B cell (primary cell): ENCODE measurements at regions not wholly inside any gene's neighbourhood (a gene's known extent, or its start where the extent isn't known, plus 50 kb on each side); places are given as distances from the start of the nearest gene placed in this dataset.

Experiments
- EZH2 ChIP-seq: IDR thresholded peaks from 2 replicates; pipeline ENCODE4 v1.6.1; 2012; ENCODE audit warnings: borderline replicate concordance, low read depth, mild to moderate bottlenecking, moderate library complexity, low read length; ENCODE audit not compliant: insufficient read depth, poor library complexity, severe bottlenecking
- TF ChIP-seq, protein P1 (sequence below): fragments of 200-600 bp; IDR thresholded peaks from one replicate; pipeline ENCODE4 v1.8.0; 2022; ENCODE audit warnings: antibody characterized with exemption, mild to moderate bottlenecking

DNA sequence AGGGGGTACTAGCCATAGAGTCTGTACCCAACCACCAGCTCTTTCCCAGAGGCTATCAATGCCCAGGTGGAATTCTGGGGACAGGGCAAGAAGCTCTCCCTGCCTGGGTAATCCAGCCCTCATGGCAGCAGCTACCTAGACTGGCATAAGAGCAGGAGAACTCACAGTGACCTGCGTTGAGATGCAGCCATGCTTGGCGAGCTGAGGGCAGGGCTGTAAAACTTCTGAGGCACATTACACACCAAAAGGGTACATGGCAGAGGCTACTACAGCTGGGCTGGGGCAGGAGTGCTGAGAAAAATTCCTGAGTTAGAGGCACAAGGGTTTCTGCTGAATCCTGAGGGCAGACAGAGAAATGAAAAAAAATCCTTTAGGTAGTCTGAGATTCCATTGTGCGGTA, 927.9 kb upstream of the B3GALT2 start:
- TF ChIP-seq, protein P1, sequence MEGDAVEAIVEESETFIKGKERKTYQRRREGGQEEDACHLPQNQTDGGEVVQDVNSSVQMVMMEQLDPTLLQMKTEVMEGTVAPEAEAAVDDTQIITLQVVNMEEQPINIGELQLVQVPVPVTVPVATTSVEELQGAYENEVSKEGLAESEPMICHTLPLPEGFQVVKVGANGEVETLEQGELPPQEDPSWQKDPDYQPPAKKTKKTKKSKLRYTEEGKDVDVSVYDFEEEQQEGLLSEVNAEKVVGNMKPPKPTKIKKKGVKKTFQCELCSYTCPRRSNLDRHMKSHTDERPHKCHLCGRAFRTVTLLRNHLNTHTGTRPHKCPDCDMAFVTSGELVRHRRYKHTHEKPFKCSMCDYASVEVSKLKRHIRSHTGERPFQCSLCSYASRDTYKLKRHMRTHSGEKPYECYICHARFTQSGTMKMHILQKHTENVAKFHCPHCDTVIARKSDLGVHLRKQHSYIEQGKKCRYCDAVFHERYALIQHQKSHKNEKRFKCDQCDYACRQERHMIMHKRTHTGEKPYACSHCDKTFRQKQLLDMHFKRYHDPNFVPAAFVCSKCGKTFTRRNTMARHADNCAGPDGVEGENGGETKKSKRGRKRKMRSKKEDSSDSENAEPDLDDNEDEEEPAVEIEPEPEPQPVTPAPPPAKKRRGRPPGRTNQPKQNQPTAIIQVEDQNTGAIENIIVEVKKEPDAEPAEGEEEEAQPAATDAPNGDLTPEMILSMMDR, result no peak
- TF ChIP-seq EZH2, result no peak
